A673 (cell line): ENCODE measurements at regions not wholly inside any gene's neighbourhood (a gene's known extent, or its start where the extent isn't known, plus 50 kb on each side); places are given as distances from the start of the nearest gene placed in this dataset.

Experiments used
- BruUV-seq: library from RNA; stranded (reverse); fragments of 400-500 nt; replicated peaks from 2 replicates; lab custom pipeline; 2021; lab: Mats Ljungman, UMichigan
- CTCF ChIA-PET: fragments of 300-600 bp; sonication (Branson Sonifier 250); formaldehyde crosslinking; loops from one replicate; lab custom pipeline; 2022; ENCODE audit warnings: antibody characterized with exemption; lab: Charles Lee
- POLR2A ChIA-PET: fragments of 300-600 bp; sonication (Branson Sonifier 250); formaldehyde crosslinking; loops from one replicate; lab custom pipeline; 2022; ENCODE audit warnings: antibody characterized with exemption; ENCODE audit not compliant: low non-redundant PET; lab: Charles Lee
- DNase-seq: peaks from one replicate; pipeline ENCODE4 v3.0.0-alpha.2; 2015; ENCODE audit warnings: low spot score
- H3K27ac ChIP-seq: fragments of 200-600 bp; sonication (generic); 2 replicates; pipeline ENCODE4 v1.5.1; 2016; ENCODE audit warnings: mixed run types, low read depth, mild to moderate bottlenecking, mixed read lengths, antibody characterized with exemption, low read length; ENCODE audit not compliant: poor library complexity, severe bottlenecking
- H3K27me3 ChIP-seq: fragments of 200-600 bp; sonication (generic); replicated peaks from 2 replicates; pipeline ENCODE4 v1.6.1; 2017; ENCODE audit warnings: mixed run types, low read depth, mild to moderate bottlenecking, mixed read lengths, antibody characterized with exemption, low read length; ENCODE audit not compliant: insufficient read depth, poor library complexity
- H3K36me3 ChIP-seq: fragments of 200-600 bp; sonication (generic); 2 replicates; pipeline ENCODE4 v1.6.1; 2016; ENCODE audit warnings: mixed run types, mild to moderate bottlenecking, mixed read lengths, antibody characterized with exemption, low read length; ENCODE audit not compliant: insufficient read depth, poor library complexity, severe bottlenecking
- H3K4me1 ChIP-seq: fragments of 200-600 bp; sonication (generic); 2 replicates; pipeline ENCODE4 v1.6.1; 2017; ENCODE audit warnings: mixed run types, mild to moderate bottlenecking, mixed read lengths, antibody characterized with exemption, low read length; ENCODE audit not compliant: insufficient read depth, poor library complexity, severe bottlenecking
- H3K4me3 ChIP-seq: fragments of 200-600 bp; sonication (generic); 2 replicates; pipeline ENCODE4 v1.5.1; 2016; ENCODE audit warnings: low read depth, mixed run types, mild to moderate bottlenecking, mixed read lengths, low read length; ENCODE audit not compliant: poor library complexity, severe bottlenecking
- H3K9me3 ChIP-seq: fragments of 200-600 bp; sonication (generic); 2 replicates; pipeline ENCODE4 v1.6.1; 2016; ENCODE audit warnings: mixed run types, low read depth, mild to moderate bottlenecking, mixed read lengths, antibody characterized with exemption, low read length; ENCODE audit not compliant: poor library complexity, severe bottlenecking
- EZH2 ChIP-seq: fragments of 200-600 bp; sonication (generic); IDR thresholded peaks from 2 replicates; pipeline ENCODE4 v1.6.1; 2017; ENCODE audit warnings: borderline replicate concordance, low read depth, mild to moderate bottlenecking, mixed read lengths, antibody characterized with exemption, low read length; ENCODE audit not compliant: poor library complexity, severe bottlenecking
- intact Hi-C: fragments of 100-400 bp; cut with micrococcal nuclease; formaldehyde crosslinking; loops from one replicate; pipeline ENCODE4 v1.10.0; 2022; ENCODE audit not compliant: unreplicated experiment
- TF ChIP-seq, protein P1 (sequence below): fragments of 300-800, 200-600 bp; sonication (generic); conservative IDR thresholded peaks from 2 replicates; pipeline ENCODE4 v1.5.1; 2017; ENCODE audit warnings: low read depth, mild to moderate bottlenecking, antibody characterized with exemption, low read length, moderate library complexity, mixed read lengths

DNA sequence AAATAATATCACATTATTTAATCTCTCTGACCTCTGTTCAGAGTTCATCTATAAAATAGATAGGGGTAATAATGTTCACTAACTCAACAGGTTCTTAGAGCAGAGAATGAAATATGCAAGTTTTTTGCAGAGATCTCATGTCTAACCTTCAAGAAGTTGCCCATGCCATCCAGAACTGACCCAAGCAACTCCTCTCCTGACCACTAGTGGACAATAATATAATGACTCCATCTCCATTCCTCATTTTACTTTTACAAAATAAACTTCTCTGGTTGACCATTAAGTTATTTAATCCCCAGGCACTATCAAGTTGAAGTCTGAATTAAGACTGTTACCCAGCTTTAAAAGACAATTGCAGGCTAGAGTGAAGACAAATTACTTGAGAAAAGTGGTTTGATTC lies 382.6 kb downstream of the KCNA4 start:
- Histone ChIP-seq H3K4me1 (no peaks in the 10 kb centered on the region), H3K27ac (no peak overlapping the region), H3K36me3 (no peaks in the 10 kb centered on the region), H3K27me3 (no peaks in the 10 kb centered on the region), H3K4me3 (no peak overlapping the region), H3K9me3 (no peaks in the 10 kb centered on the region)
- BruUV-seq: no TSS peak
- POLR2A ChIA-PET: no interaction called here
- TF ChIP-seq, protein P1, sequence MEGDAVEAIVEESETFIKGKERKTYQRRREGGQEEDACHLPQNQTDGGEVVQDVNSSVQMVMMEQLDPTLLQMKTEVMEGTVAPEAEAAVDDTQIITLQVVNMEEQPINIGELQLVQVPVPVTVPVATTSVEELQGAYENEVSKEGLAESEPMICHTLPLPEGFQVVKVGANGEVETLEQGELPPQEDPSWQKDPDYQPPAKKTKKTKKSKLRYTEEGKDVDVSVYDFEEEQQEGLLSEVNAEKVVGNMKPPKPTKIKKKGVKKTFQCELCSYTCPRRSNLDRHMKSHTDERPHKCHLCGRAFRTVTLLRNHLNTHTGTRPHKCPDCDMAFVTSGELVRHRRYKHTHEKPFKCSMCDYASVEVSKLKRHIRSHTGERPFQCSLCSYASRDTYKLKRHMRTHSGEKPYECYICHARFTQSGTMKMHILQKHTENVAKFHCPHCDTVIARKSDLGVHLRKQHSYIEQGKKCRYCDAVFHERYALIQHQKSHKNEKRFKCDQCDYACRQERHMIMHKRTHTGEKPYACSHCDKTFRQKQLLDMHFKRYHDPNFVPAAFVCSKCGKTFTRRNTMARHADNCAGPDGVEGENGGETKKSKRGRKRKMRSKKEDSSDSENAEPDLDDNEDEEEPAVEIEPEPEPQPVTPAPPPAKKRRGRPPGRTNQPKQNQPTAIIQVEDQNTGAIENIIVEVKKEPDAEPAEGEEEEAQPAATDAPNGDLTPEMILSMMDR: peak; percentile 21; the same call in 1 of the 2 replicates
- TF ChIP-seq EZH2: no peak
- CTCF ChIA-PET: no interaction called here
- intact Hi-C loops: no loop called here
- DNase-seq: no peak

DNA sequence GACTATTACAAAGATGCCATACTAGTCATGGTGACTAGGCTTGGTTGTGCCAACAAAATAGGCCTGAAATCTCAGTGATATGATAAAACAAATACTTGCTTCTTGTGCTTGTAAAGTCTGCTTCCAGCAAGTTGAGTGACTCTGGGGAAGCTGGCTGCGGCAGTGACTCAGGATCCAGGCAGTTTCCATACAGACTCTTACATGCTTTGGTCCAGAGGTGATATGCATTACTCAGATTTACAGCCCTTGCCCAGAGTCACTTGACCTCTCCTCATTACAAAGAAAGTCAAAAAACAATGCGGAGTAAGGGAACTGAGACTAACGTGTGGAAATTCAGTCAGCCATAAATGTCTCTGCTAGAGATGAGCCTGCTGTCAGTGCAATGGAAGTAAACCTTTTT lies 387.5 kb downstream of the KCNA4 start:
- no peaks in the 10 kb centered on the region for H3K36me3 ChIP-seq
- intact Hi-C loops: no loop called here
- H3K9me3 ChIP-seq: no peaks in the 10 kb centered on the region
- no peak overlapping the region for H3K27ac ChIP-seq
- no peaks in the 10 kb centered on the region for H3K4me1 ChIP-seq
- TF ChIP-seq EZH2: no peak
- TF ChIP-seq, protein P1: no peak
- no peak for DNase-seq
- ChIA-PET POLR2A (no interaction called here), CTCF (no interaction called here)
- no TSS peak for BruUV-seq
- H3K27me3 ChIP-seq: no peaks in the 10 kb centered on the region
- no peak overlapping the region for H3K4me3 ChIP-seq

DNA sequence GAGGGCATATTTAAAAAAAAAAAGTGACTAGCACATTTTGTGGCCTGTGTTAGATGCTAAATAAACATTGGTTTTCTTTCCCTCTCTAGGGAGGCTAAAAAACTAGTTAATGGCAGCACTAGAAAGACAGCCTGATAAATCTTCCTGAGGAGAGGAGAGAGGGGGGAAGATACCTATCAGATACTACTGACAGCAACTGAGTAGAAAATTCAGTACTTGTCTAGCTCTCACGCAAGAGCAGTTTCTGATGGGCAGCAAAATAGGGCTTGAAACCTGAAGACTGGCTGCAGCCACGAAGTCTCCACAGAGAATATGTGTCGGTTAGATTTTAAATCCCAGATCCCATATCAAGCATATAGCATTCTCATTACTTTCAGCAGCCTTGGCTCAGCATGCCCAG lies 388.2 kb downstream of the KCNA4 start:
- BruUV-seq: no TSS peak
- no peak for TF ChIP-seq EZH2
- TF ChIP-seq, protein P1: no peak
- no peak overlapping the region for H3K27ac ChIP-seq
- no peaks in the 10 kb centered on the region for H3K9me3 ChIP-seq
- no peak for DNase-seq
- no peaks in the 10 kb centered on the region for H3K36me3 ChIP-seq
- ChIA-PET CTCF (no interaction called here), POLR2A (no interaction called here)
- intact Hi-C loops: no loop called here
- H3K27me3 ChIP-seq: no peaks in the 10 kb centered on the region
- no peaks in the 10 kb centered on the region for H3K4me1 ChIP-seq
- no peak overlapping the region for H3K4me3 ChIP-seq
